Progenitor cell of endocrine pancreas (in vitro differentiated cells): ENCODE measurements at regions not wholly inside any gene's neighbourhood (a gene's known extent, or its start where the extent isn't known, plus 50 kb on each side); places are given as distances from the start of the nearest gene placed in this dataset.

Source experiments
- DNase-seq: peaks from one replicate; pipeline ENCODE4 v3.0.0; 2021; ENCODE audit warnings: low spot score; ENCODE audit not compliant: unreplicated experiment
- H3K27ac Mint-ChIP-seq: 2 replicates; pipeline ENCODE4 v1.8.0; 2021; ENCODE audit warnings: mild to moderate bottlenecking, moderate library complexity, mixed read lengths
- H3K27me3 Mint-ChIP-seq: 2 replicates; pipeline ENCODE4 v1.8.0; 2021; ENCODE audit warnings: mixed read lengths
- H3K36me3 Mint-ChIP-seq: 2 replicates; pipeline ENCODE4 v1.8.0; 2022; ENCODE audit warnings: mixed read lengths; ENCODE audit not compliant: insufficient read depth
- H3K4me1 Mint-ChIP-seq: 2 replicates; pipeline ENCODE4 v1.8.0; 2021; ENCODE audit warnings: low read depth, mixed read lengths
- H3K4me3 Mint-ChIP-seq: 2 replicates; pipeline ENCODE4 v1.8.0; 2021; ENCODE audit warnings: low read depth, mild to moderate bottlenecking, moderate library complexity, mixed read lengths
- H3K9me3 Mint-ChIP-seq: 2 replicates; pipeline ENCODE4 v1.8.0; 2021; ENCODE audit warnings: low read depth, mixed read lengths
- TF ChIP-seq, protein P1 (sequence below): fragments of 200-600 bp; sonication (generic); IDR thresholded peaks from one replicate; pipeline ENCODE4 v1.5.0; 2021; ENCODE audit warnings: antibody characterized with exemption, mild to moderate bottlenecking; ENCODE audit not compliant: unreplicated experiment

DNA sequence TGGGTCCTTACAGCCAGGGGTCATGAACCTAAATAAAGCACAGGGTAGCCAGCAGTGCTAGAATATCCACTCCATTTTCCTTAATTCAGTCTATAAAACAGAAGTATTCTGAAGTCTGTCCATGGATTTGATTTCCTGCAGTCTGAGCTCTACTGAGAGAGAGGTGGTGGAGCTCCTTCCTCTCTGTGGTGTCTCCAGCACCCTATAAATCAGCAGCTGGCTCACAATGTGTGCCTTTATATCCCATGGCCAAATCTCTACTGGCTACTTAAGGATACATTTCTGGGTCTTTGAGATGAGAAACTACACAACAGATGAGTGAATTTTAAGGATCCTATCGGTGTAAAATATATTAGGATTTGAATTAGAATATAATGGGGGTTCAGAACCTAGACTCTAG, 339.9 kb upstream of the RBMS3 start:
- no peak for DNase-seq
- TF ChIP-seq, protein P1, sequence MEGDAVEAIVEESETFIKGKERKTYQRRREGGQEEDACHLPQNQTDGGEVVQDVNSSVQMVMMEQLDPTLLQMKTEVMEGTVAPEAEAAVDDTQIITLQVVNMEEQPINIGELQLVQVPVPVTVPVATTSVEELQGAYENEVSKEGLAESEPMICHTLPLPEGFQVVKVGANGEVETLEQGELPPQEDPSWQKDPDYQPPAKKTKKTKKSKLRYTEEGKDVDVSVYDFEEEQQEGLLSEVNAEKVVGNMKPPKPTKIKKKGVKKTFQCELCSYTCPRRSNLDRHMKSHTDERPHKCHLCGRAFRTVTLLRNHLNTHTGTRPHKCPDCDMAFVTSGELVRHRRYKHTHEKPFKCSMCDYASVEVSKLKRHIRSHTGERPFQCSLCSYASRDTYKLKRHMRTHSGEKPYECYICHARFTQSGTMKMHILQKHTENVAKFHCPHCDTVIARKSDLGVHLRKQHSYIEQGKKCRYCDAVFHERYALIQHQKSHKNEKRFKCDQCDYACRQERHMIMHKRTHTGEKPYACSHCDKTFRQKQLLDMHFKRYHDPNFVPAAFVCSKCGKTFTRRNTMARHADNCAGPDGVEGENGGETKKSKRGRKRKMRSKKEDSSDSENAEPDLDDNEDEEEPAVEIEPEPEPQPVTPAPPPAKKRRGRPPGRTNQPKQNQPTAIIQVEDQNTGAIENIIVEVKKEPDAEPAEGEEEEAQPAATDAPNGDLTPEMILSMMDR = no peak
- no peak overlapping the region for H3K27ac Mint-ChIP-seq
- H3K4me3 Mint-ChIP-seq = no peak overlapping the region
- peaks cover 4% of the 10 kb centered on the region for H3K4me1 Mint-ChIP-seq
- H3K36me3 Mint-ChIP-seq = no peaks in the 10 kb centered on the region
- H3K9me3 Mint-ChIP-seq = no peaks in the 10 kb centered on the region
- H3K27me3 Mint-ChIP-seq = no peaks in the 10 kb centered on the region

DNA sequence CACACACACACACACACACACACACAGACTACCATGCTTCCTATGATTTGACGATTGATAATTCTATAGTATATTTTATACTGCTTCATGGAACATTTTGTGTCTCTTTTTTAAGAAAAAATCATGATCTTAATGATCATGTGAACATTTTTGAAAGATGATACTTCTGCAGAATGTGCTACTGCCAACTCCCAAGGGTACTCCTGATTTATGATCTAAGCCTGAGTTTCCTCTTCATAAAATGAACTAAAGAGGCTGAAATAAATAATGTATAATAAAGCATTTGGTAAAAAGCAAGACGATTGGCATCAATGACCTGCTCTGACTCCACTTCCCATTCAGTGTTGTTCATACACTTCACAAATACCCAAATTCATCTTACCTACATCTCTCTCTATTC, 333.8 kb upstream of the RBMS3 start:
- Mint-ChIP-seq H3K27me3 (no peaks in the 10 kb centered on the region), H3K9me3 (no peaks in the 10 kb centered on the region)

DNA sequence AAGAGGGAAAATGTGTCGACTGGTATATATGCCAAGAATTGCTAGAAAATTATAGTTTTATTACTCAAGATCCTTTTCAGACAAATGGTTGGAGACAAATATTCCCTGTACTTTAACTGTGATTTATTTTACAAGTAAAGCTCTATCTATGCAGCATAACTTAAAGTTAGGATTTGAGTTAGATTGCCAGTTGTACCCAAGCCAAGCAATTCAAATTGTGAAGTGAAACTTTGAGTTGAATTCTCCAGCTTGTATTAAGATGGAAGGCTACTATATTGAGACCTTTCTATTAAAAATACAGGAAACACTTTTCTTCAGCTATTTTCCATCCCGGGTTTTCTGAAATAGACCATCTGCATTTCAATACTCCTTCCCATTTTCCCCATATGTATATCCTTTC, 333.1 kb upstream of the RBMS3 start:
- H3K36me3 Mint-ChIP-seq = no peaks in the 10 kb centered on the region

More for the DNA sequence above, 333.8 kb upstream of the RBMS3 start:
- TF ChIP-seq, protein P1 = no peak
- H3K4me1 Mint-ChIP-seq = peaks cover 4% of the 10 kb centered on the region
- no peak overlapping the region for H3K27ac Mint-ChIP-seq
- DNase-seq = no peak
- H3K36me3 Mint-ChIP-seq = no peaks in the 10 kb centered on the region
- no peak overlapping the region for H3K4me3 Mint-ChIP-seq

DNA sequence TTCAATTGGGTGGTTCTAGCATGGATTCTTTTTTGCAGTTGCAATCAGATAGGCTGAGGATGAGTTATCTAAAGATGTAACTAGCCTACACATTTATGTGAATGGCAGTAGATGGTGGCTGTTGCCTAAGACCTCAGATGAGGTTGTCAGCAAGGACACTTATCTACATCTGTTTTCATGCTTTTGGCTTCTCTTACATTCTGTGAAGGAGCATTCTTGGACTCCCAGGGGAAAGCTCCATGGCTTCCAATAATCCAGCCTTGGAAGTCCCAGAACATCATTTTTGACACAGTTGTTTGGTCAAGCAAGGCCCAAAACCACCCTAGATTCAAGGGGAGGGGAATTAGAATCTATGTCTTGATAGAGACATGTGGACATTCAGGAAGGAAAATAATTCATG, 332.2 kb upstream of the RBMS3 start:
- no peaks in the 10 kb centered on the region for H3K9me3 Mint-ChIP-seq
- TF ChIP-seq, protein P1 = no peak
- no peaks in the 10 kb centered on the region for H3K27me3 Mint-ChIP-seq
- no peak overlapping the region for H3K27ac Mint-ChIP-seq
- no peak for DNase-seq
- peaks cover 2% of the 10 kb centered on the region for H3K4me1 Mint-ChIP-seq
- no peaks in the 10 kb centered on the region for H3K36me3 Mint-ChIP-seq
- H3K4me3 Mint-ChIP-seq = no peak overlapping the region

More for the DNA sequence above, 333.1 kb upstream of the RBMS3 start:
- no peak for DNase-seq
- Mint-ChIP-seq H3K27ac (no peak overlapping the region), H3K4me3 (no peak overlapping the region), H3K9me3 (no peaks in the 10 kb centered on the region), H3K27me3 (no peaks in the 10 kb centered on the region), H3K4me1 (peaks cover 4% of the 10 kb centered on the region)
- TF ChIP-seq, protein P1 = no peak

DNA sequence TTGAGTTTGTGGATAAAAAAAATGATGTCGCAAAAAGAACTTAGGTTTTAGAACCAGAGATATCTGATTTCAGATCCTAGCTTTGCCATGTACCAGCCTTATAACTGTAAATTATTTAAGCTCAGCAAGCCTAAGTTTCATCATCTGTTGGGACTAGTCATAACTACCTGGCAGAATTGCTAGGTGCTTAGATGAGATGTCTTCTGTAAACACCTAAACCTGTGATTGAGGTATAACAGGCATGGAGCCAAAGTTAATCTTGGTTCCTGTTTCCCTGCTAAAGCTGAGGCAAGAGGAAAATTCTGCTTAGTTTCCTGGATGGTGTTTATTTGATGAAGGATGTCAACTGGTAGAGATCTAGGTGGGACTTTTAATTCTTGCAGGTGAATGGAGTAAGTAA, 331.3 kb upstream of the RBMS3 start:
- no peaks in the 10 kb centered on the region for H3K4me1 Mint-ChIP-seq

More for the DNA sequence above, 331.3 kb upstream of the RBMS3 start:
- Mint-ChIP-seq H3K36me3 (no peaks in the 10 kb centered on the region), H3K4me3 (no peak overlapping the region), H3K9me3 (peaks cover 4% of the 10 kb centered on the region), H3K27ac (no peak overlapping the region), H3K27me3 (no peaks in the 10 kb centered on the region)
- TF ChIP-seq, protein P1 = no peak
- no peak for DNase-seq
